ENCODE measurements at regions not wholly inside any gene's neighbourhood (a gene's known extent, or its start where the extent isn't known, plus 50 kb on each side); places are given as distances from the start of the nearest gene placed in this dataset.
"Not testable (repeated sequence)": the region's sequence is repeated elsewhere in the genome, so short reads cannot be mapped to it uniquely, and the experiment has no call there.

GRCh38 chr16:29137461-29137860, 152.6 kb downstream of the LAT start:
- not testable (repeated sequence) for TF ChIP-seq CTCF, EP300, POLR2A (IDR thresholded peaks at IDR 0.05)

Data from suprapubic skin (tissue), 3 donors.